Thyroid gland (tissue), 4 donors: ENCODE measurements at regions not wholly inside any gene's neighbourhood (a gene's known extent, or its start where the extent isn't known, plus 50 kb on each side); places are given as distances from the start of the nearest gene placed in this dataset.

ENCODE experiments used
- CTCF ChIP-seq, 6 experiments: fragments of 200-600 bp in 3 of 6; fragments of 450-650 bp in 3 of 6; sonication (generic) in 3 of 6; IDR thresholded peaks; one replicate each; pipeline ENCODE4 v1.5.1; 2016 to 2019; ENCODE audit warnings: antibody characterized with exemption in 6 of 6, mild to moderate bottlenecking in 2 of 6, inconsistent platforms in 1 of 6, moderate library complexity in 1 of 6
- POLR2A ChIP-seq, 2 donors: fragments of 450-650 bp; IDR thresholded peaks; one replicate each; pipeline ENCODE4 v1.6.1; 2017; ENCODE audit warnings: antibody characterized with exemption in 2 of 2, mild to moderate bottlenecking in 2 of 2, moderate library complexity in 1 of 2

GRCh38 chr4:19134685-19135084 is 1113.1 kb upstream of the LCORL start:
- TF ChIP-seq CTCF (IDR thresholded peaks at IDR 0.05) (no peak), POLR2A (IDR thresholded peaks at IDR 0.05) (no peak)
